Parathyroid adenoma (tissue), 2 donors: ENCODE measurements at regions not wholly inside any gene's neighbourhood (a gene's known extent, or its start where the extent isn't known, plus 50 kb on each side); places are given as distances from the start of the nearest gene placed in this dataset.

ENCODE experiments used
- H2AFZ ChIP-seq: fragments of 300-600 bp; sonication (generic); one replicate; pipeline ENCODE4 v1.7.0; 2017; ENCODE audit warnings: antibody characterized with exemption, mild to moderate bottlenecking
- H3K27ac ChIP-seq: fragments of 300-600 bp; sonication (generic); one replicate; pipeline ENCODE4 v1.7.0; 2017
- H3K27me3 ChIP-seq: fragments of 300-600 bp; sonication (generic); one replicate; pipeline ENCODE4 v1.7.0; 2017; ENCODE audit warnings: low read length; ENCODE audit not compliant: control insufficient read depth, insufficient read depth
- H3K36me3 ChIP-seq: fragments of 300-600 bp; sonication (generic); one replicate; pipeline ENCODE4 v1.7.0; 2017; ENCODE audit warnings: low read length; ENCODE audit not compliant: control insufficient read depth, insufficient read depth
- H3K4me1 ChIP-seq: fragments of 300-600 bp; sonication (generic); one replicate; pipeline ENCODE4 v1.7.0; 2017; ENCODE audit warnings: control low read depth
- H3K4me2 ChIP-seq: fragments of 300-600 bp; sonication (generic); one replicate; pipeline ENCODE4 v1.7.0; 2017; ENCODE audit warnings: low read length
- H3K4me3 ChIP-seq: fragments of 300-600 bp; sonication (generic); one replicate; pipeline ENCODE4 v1.7.0; 2017; ENCODE audit warnings: low read depth, low read length
- H3K79me2 ChIP-seq: fragments of 300-600 bp; sonication (generic); one replicate; pipeline ENCODE4 v1.7.0; 2017; ENCODE audit warnings: control low read depth
- H3K9ac ChIP-seq: fragments of 300-600 bp; sonication (generic); one replicate; pipeline ENCODE4 v1.7.0; 2017; ENCODE audit warnings: mild to moderate bottlenecking
- H3K9me3 ChIP-seq: fragments of 300-600 bp; sonication (generic); one replicate; pipeline ENCODE4 v1.7.0; 2017; ENCODE audit warnings: low read length; ENCODE audit not compliant: control insufficient read depth
- CTCF ChIP-seq: fragments of 300-600 bp; sonication (generic); IDR thresholded peaks from one replicate; pipeline ENCODE4 v1.7.0; 2017; ENCODE audit warnings: antibody characterized with exemption, mild to moderate bottlenecking
- donor health status: primary hyperparathyroidism.

GRCh38 chr1:178577882-178578281 is 65.0 kb downstream of the TEX35 start:
- Histone ChIP-seq H2AFZ (no peak overlapping the region), H3K27ac (no peak overlapping the region), H3K9me3 (no peaks in the 10 kb centered on the region), H3K27me3 (no peaks in the 10 kb centered on the region), H3K79me2 (no peaks in the 10 kb centered on the region), H3K9ac (no peak overlapping the region), H3K4me3 (no peak overlapping the region), H3K36me3 (no peaks in the 10 kb centered on the region), H3K4me1 (no peaks in the 10 kb centered on the region), H3K4me2 (no peak overlapping the region)
- TF ChIP-seq CTCF: no peak

- Histone ChIP-seq H3K9me3 (no peaks in the 10 kb centered on the region), H3K4me1 (no peaks in the 10 kb centered on the region), H3K4me2 (no peak overlapping the region), H3K9ac (no peak overlapping the region), H3K36me3 (no peaks in the 10 kb centered on the region), H2AFZ (no peak overlapping the region), H3K27me3 (no peaks in the 10 kb centered on the region), H3K4me3 (no peak overlapping the region), H3K27ac (no peak overlapping the region), H3K79me2 (no peaks in the 10 kb centered on the region)
- TF ChIP-seq CTCF: no peak
These were observed 65.6 kb downstream of the TEX35 start for GRCh38 chr1:178578541-178578940.

GRCh38 chr1:178579095-178579494 is 66.2 kb downstream of the TEX35 start:
- Histone ChIP-seq H2AFZ (no peak overlapping the region), H3K9ac (no peak overlapping the region), H3K4me2 (no peak overlapping the region), H3K9me3 (no peaks in the 10 kb centered on the region), H3K36me3 (no peaks in the 10 kb centered on the region), H3K27me3 (no peaks in the 10 kb centered on the region), H3K79me2 (no peaks in the 10 kb centered on the region), H3K27ac (no peak overlapping the region), H3K4me1 (no peaks in the 10 kb centered on the region), H3K4me3 (no peak overlapping the region)
- TF ChIP-seq CTCF: no peak

- H3K4me1 ChIP-seq: no peaks in the 10 kb centered on the region
- H3K36me3 ChIP-seq: no peaks in the 10 kb centered on the region
- H3K27ac ChIP-seq: no peak overlapping the region
- no peak overlapping the region for H3K9ac ChIP-seq
- no peaks in the 10 kb centered on the region for H3K27me3 ChIP-seq
- no peak overlapping the region for H3K4me3 ChIP-seq
- TF ChIP-seq CTCF: no peak
- H2AFZ ChIP-seq: no peak overlapping the region
- no peaks in the 10 kb centered on the region for H3K79me2 ChIP-seq
- no peaks in the 10 kb centered on the region for H3K9me3 ChIP-seq
- H3K4me2 ChIP-seq: no peak overlapping the region
These were observed 66.7 kb downstream of the TEX35 start for GRCh38 chr1:178579562-178579961.

GRCh38 chr1:178580096-178580495 is 67.2 kb downstream of the TEX35 start:
- no peak for TF ChIP-seq CTCF
- Histone ChIP-seq H3K36me3 (no peaks in the 10 kb centered on the region), H3K27me3 (no peaks in the 10 kb centered on the region), H3K9ac (no peak overlapping the region), H3K4me3 (no peak overlapping the region), H3K27ac (no peak overlapping the region), H3K4me1 (no peaks in the 10 kb centered on the region), H3K9me3 (no peaks in the 10 kb centered on the region), H3K4me2 (no peak overlapping the region), H2AFZ (no peak overlapping the region), H3K79me2 (no peaks in the 10 kb centered on the region)
